Activated CD4-positive, alpha-beta T cell treated with anti-CD3 and anti-CD28 coated beads for 36 hours (primary cell): ENCODE measurements at regions not wholly inside any gene's neighbourhood (a gene's known extent, or its start where the extent isn't known, plus 50 kb on each side); places are given as distances from the start of the nearest gene placed in this dataset.
A peak's percentile ranks its signal among the peaks of the same experiment; 100 is the strongest.

Source experiments
- ATAC-seq: fragments of 200-7000 bp; cut with Tn5 transposase; one replicate; pipeline ENCODE4 v1.10.0; 2021; ENCODE audit warnings: mild to moderate bottlenecking, moderate library complexity
- CTCF ChIA-PET: fragments of 350-600 bp; sonication (Branson Sonifier 250); formaldehyde crosslinking; loops from one replicate; lab custom pipeline; 2021; ENCODE audit warnings: antibody characterized with exemption; lab: Charles Lee
- POLR2A ChIA-PET: fragments of 350-600 bp; sonication (Branson Sonifier 250); formaldehyde crosslinking; loops from one replicate; lab custom pipeline; 2021; ENCODE audit warnings: antibody characterized with exemption, inconsistent platforms; lab: Charles Lee
- DNase-seq: peaks from one replicate; pipeline ENCODE4 v3.0.0-alpha.2; 2020
- H3K27ac Mint-ChIP-seq: one replicate; pipeline ENCODE4 v1.8.0; 2021; ENCODE audit warnings: mixed read lengths
- H3K27me3 Mint-ChIP-seq: one replicate; pipeline ENCODE4 v1.8.0; 2021; ENCODE audit warnings: mixed read lengths
- H3K36me3 Mint-ChIP-seq: one replicate; pipeline ENCODE4 v1.8.0; 2021; ENCODE audit warnings: low read depth, mixed read lengths
- H3K4me1 Mint-ChIP-seq: one replicate; pipeline ENCODE4 v1.8.0; 2021; ENCODE audit warnings: mixed read lengths
- H3K4me3 Mint-ChIP-seq: one replicate; pipeline ENCODE4 v1.8.0; 2021; ENCODE audit warnings: mild to moderate bottlenecking, moderate library complexity, mixed read lengths
- H3K9me3 Mint-ChIP-seq: one replicate; pipeline ENCODE4 v1.8.0; 2021; ENCODE audit warnings: low read depth, mixed read lengths
- intact Hi-C, 2 experiments: fragments of 100-400 bp; cut with DNase I in 1 of 2; cut with micrococcal nuclease in 1 of 2; formaldehyde crosslinking; loops; one replicate each; pipeline versions ENCODE4 v1.14.2 to v1.15.1; 2022 to 2024; cut with DNase I, micrococcal nuclease

DNA sequence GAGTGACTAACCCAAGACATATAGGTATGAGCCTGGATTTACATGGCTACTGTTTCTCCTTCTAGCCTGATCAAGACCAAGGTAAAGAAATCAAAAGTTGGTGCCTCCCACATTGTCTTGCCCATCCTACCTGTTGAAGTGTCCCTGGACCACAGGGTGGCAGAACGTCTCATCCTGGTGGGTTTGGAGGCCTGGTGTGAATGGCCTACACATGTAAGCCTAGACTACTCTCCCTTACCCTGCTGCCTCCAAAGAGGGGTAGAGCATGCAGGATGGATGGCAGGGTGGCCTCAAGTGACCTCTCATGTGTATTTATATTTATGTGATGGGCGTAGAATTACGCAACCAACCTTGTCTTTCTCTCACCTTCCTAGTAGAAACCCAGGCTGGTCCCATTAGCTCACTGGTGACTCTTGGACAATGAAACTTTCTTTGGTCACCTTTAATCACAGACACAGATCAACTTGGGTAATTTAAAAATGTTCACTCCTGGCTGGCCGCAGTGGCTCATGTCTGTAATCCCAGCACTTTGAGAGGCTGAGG, 73.3 kb upstream of the SOD3 start:
- intact Hi-C loops: no loop called here
- no peak for ATAC-seq
- Mint-ChIP-seq H3K36me3 (no peaks in the 10 kb centered on the region), H3K4me1 (no peaks in the 10 kb centered on the region), H3K27ac (no peak overlapping the region), H3K27me3 (peaks cover 5% of the 10 kb centered on the region), H3K4me3 (no peak overlapping the region), H3K9me3 (peaks cover 3% of the 10 kb centered on the region)
- ChIA-PET CTCF (interaction anchor here (0.7 kb wide), 1 partner anchor 21 kb away, joined by 4 read pairs; no protein-coding TSS in a partner anchor), POLR2A (no interaction called here)
- no peak for DNase-seq

DNA sequence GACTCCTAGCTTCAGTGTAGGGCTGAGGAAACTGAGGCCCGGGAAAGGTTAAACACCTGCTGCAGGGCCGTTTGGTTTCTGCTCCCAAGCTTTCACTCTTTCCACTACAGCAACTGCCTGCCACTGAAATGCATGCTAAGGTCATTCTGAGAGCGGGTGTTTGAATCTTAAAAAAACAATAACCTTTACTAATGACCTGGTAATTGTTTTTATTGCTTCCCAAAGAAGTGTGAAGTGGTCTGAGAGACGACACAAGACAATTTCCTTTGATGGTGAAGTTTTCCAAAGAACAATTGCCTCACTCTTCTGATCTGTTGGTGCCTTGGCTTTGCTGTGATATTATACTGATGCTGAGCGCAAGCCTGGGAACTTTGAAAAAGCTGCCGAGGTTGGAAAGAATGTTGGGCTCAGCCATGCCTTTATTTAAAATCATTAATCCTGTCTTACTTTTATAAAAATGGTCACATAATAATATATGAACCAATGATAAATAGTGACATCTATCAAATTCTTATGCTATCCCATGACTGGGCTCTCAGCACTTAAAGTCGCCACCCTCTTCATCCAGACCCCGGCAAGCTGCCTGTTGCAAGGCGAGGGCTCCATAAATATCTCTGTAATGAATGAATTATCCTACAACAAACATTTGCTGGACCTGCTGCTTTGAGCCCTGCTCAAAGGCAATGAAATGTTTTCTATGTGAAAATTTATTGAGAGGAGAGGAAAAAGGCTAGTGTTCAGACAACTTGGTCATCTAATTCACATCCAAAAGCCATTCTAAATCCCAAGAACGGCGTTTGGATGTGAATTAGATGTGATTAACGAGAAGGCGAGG, 67.8 kb upstream of the SOD3 start:
- ChIA-PET CTCF (interaction anchor here (0.9 kb wide), 1 partner anchor 13 kb away, joined by 3 read pairs; no protein-coding TSS in a partner anchor), POLR2A (no interaction called here)
- Mint-ChIP-seq H3K9me3 (no peaks in the 10 kb centered on the region), H3K4me1 (no peaks in the 10 kb centered on the region), H3K36me3 (no peaks in the 10 kb centered on the region), H3K4me3 (no peak overlapping the region), H3K27me3 (peaks cover 2% of the 10 kb centered on the region), H3K27ac (no peak overlapping the region)
- DNase-seq: no peak
- intact Hi-C loops: no loop called here
- no peak for ATAC-seq

DNA sequence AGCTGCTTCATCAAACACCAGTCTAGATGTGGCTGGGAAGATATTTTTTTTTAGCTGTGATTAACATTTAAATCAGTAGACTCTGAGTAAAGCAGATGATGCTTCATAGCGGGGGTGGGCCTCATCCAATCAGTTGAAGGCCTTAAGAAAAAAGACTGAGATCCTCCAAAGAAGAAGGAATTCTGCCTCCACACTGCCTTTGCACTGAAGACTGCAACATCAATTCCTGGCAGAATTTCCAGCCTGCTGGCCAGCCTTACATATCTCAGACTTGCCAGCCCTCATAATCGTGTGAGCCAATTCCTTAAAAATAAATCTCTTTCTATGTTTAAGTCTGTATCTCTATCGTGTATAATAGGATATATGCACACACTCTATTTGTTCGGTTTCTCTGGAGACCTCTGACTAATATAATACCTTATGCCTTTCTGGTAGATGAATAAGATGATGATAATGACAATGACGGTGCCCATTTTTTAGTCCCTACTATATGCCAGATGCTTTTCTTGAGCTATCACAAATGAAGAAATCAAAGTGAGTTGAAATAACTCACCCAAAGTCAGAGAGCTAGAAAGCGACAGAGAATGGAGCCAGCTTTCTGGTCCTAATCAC, 66.1 kb upstream of the SOD3 start:
- H3K4me3 Mint-ChIP-seq: no peak overlapping the region

DNA sequence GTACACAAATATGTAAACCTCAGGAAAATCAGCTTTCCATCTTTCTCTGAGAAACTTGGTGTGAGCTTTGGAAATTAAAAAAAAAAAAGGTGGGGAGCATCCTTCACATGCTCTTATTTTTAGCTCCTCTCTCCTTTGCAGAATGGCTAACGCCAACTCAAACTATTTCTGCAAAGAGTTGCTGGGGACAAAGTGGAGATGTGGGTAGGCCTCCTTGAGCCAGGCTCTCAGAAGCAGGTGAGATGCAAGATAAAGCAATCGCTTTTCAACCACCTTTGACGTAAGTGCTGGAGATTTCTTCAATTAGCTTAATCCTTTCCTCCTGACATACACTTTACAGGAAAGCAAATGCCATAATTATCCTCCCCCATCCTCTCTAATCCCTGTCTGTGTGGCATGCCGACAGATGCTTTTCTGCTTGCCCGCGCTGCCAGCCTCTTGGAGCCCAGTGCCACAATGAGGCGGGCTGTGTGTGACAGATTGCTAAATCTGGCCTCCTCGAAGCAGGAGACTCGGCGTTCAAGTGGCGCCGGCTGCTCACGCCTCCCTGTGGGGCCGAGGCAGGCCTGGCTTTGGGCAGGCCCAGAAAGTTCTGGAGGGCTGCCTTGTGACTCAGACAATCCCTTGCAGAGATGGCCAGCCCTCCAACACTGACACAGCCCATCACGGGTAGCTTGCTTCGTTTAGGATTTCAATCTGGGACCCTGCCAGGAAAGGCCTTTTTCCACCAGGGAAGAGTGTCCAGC, 64.9 kb upstream of the SOD3 start:
- Mint-ChIP-seq H3K27me3 (peaks cover 6% of the 10 kb centered on the region), H3K9me3 (no peaks in the 10 kb centered on the region), H3K4me1 (no peaks in the 10 kb centered on the region), H3K4me3 (no peak overlapping the region), H3K27ac (no peak overlapping the region), H3K36me3 (no peaks in the 10 kb centered on the region)
- intact Hi-C loops: no loop called here
- ChIA-PET CTCF (interaction anchor here (0.6 kb wide), 2 partner anchors 12 to 788 kb away, joined by 3 read pairs; no protein-coding TSS in a partner anchor), POLR2A (no interaction called here)
- DNase-seq (no peak), ATAC-seq (no peak)

More for the DNA sequence above, 66.1 kb upstream of the SOD3 start:
- H3K9me3 Mint-ChIP-seq: no peaks in the 10 kb centered on the region
- H3K27me3 Mint-ChIP-seq: peaks cover 6% of the 10 kb centered on the region
- ATAC-seq: no peak
- H3K27ac Mint-ChIP-seq: no peak overlapping the region
- no peak for DNase-seq
- intact Hi-C loops: no loop called here
- H3K4me1 Mint-ChIP-seq: no peaks in the 10 kb centered on the region
- POLR2A ChIA-PET: no interaction called here
- no peaks in the 10 kb centered on the region for H3K36me3 Mint-ChIP-seq
- CTCF ChIA-PET: no interaction called here

DNA sequence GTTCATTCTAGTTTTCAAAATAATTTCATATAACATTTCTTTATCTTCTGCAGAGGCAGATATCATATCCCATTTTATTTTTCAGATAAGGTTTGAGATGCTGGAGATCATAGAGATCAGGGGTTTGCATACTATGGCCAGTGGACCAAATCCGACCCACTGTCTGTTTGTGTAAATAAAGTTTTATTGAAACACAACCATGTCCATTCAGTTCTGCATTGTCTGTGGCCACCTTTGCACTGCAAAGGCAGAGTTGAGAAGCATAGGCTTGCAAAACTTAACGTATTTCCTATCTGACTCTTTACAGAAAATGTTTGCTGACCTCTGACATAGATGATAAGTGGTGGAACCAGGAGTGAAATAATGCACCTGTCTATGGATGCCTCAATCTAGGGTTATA, 63.9 kb upstream of the SOD3 start:
- ChIA-PET CTCF (no interaction called here), POLR2A (no interaction called here)
- no peaks in the 10 kb centered on the region for H3K4me1 Mint-ChIP-seq
- H3K27me3 Mint-ChIP-seq: peaks cover 9% of the 10 kb centered on the region
- DNase-seq: no peak
- ATAC-seq: no peak
- H3K4me3 Mint-ChIP-seq: no peak overlapping the region
- H3K36me3 Mint-ChIP-seq: no peaks in the 10 kb centered on the region
- H3K27ac Mint-ChIP-seq: no peak overlapping the region
- peaks cover 4% of the 10 kb centered on the region for H3K9me3 Mint-ChIP-seq
- intact Hi-C loops: no loop called here

DNA sequence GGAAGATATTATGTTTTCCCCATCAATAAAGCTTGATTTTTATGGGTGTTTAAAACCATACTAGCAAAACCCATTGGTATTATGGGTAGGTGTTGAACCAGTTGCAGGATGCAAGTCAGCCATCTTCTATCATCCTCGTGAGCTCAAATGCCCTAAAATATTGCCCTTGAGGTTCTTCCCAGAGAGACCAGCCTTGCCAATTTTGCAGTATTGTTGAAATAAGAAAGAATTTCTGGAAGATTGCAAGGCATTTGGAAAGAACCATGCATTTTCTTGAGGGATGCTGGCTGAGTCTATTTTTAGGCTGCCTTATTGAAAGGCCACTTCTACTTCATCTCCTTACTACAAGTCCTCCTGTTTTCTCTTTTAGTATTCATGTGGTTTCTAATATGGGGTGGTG, 60.9 kb upstream of the SOD3 start:
- ATAC-seq (no peak), DNase-seq (no peak)
- peaks cover 4% of the 10 kb centered on the region for H3K9me3 Mint-ChIP-seq
- no peak overlapping the region for H3K4me3 Mint-ChIP-seq
- intact Hi-C loops: no loop called here
- ChIA-PET POLR2A (no interaction called here), CTCF (no interaction called here)
- no peaks in the 10 kb centered on the region for H3K36me3 Mint-ChIP-seq
- no peak overlapping the region for H3K27ac Mint-ChIP-seq
- H3K4me1 Mint-ChIP-seq: no peaks in the 10 kb centered on the region
- H3K27me3 Mint-ChIP-seq: peaks cover 6% of the 10 kb centered on the region

DNA sequence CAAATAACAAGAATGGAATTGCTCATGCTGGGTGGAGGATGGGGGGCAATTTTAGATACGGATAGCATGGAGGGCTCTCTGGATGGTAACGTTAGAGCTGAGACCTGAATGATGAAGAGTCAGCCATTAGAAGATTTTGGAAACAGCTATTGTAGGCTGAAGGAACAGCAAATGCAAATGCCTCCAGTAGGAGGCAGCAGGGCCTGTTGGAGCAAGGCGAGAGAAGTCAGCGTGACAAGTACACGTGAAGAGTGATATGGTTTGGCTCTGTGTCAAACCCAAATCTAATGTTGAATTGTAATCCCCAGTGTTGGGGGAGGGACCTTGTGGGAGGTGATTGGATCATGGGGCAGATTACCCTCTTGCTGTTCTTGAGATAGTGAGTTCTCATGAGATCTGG, 59.3 kb upstream of the SOD3 start:
- CTCF ChIA-PET: no interaction called here

DNA sequence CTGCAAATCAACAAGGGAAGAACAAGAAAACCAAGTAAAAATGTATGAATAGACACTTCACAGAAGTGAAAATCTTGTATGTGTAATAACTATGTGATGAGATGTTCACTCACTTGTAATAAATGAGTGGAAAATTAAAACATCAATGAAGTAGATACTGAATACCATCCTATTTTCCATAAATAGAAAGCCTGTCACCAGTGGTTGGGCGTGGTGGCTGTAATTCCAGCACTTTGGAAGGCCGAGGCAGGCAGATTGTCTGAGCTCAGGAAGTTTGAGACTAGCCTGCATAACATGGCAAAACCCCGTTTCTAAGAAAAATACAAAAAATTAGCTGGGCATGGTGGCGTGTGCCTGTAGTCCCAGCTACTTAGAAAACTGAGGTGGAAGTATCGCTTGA, 53.5 kb upstream of the SOD3 start:
- H3K36me3 Mint-ChIP-seq: no peaks in the 10 kb centered on the region
- intact Hi-C loops: no loop called here
- no peak overlapping the region for H3K27ac Mint-ChIP-seq
- H3K27me3 Mint-ChIP-seq: peaks cover 6% of the 10 kb centered on the region
- ATAC-seq (no peak), DNase-seq (no peak)
- no peak overlapping the region for H3K4me3 Mint-ChIP-seq
- CTCF ChIA-PET: no interaction called here
- no peaks in the 10 kb centered on the region for H3K4me1 Mint-ChIP-seq
- POLR2A ChIA-PET: no interaction called here
- no peaks in the 10 kb centered on the region for H3K9me3 Mint-ChIP-seq

More for the DNA sequence above, 59.3 kb upstream of the SOD3 start:
- POLR2A ChIA-PET: no interaction called here
- peaks cover 4% of the 10 kb centered on the region for H3K9me3 Mint-ChIP-seq
- no peaks in the 10 kb centered on the region for H3K4me1 Mint-ChIP-seq
- no peak for ATAC-seq
- H3K27me3 Mint-ChIP-seq: peaks cover 7% of the 10 kb centered on the region
- H3K27ac Mint-ChIP-seq: no peak overlapping the region
- intact Hi-C loops: no loop called here
- H3K36me3 Mint-ChIP-seq: no peaks in the 10 kb centered on the region
- H3K4me3 Mint-ChIP-seq: no peak overlapping the region
- peak; percentile 8 for DNase-seq

DNA sequence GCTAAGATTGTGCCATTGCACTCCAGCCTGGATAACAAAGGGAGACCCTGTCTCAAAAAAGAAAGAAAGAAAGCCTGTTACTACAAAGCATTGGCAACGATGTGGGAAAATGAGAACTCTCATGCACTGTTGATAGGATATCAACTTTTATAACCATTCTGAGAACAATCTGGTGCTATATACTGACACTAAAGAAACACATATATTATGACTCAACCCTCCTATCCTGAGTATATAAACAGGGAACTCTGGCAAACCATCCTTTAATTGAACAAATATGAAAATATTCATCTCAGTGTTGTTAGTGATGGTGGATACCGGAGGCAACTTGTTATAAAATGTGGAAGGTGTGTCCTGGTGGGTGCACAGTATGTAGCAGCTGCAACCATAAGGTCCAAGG, 53.0 kb upstream of the SOD3 start:
- CTCF ChIA-PET: interaction anchor here (0.7 kb wide), 1 partner anchor 12 kb away, joined by 3 read pairs; no protein-coding TSS in a partner anchor
- ATAC-seq: no peak
- POLR2A ChIA-PET: no interaction called here

DNA sequence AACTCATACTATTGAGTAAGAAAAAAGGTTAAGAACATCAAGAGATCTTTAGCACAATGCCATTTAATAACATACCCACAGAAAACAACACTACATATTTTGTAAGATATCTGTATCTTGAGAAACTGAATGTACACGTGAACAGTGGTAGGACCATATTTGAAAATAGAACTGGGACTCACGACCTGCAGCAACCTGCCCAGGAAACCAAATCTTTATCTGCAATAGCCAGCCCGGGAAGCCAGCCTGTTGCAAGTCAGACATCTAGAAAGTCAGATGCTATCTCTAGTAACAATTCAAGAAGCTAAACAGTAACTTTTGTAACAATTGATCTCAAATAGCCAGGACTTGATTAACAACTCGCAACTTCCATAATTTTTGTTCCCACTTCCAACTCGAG, 52.6 kb upstream of the SOD3 start:
- no peaks in the 10 kb centered on the region for H3K4me1 Mint-ChIP-seq
- no peak overlapping the region for H3K4me3 Mint-ChIP-seq
- no peak for DNase-seq
- H3K27ac Mint-ChIP-seq: no peak overlapping the region
- intact Hi-C loops: no loop called here
- ATAC-seq: no peak
- ChIA-PET POLR2A (no interaction called here), CTCF (interaction anchor here (0.7 kb wide), 1 partner anchor 13 kb away, joined by 3 read pairs; no protein-coding TSS in a partner anchor)
- no peaks in the 10 kb centered on the region for H3K9me3 Mint-ChIP-seq
- peaks cover 6% of the 10 kb centered on the region for H3K27me3 Mint-ChIP-seq
- H3K36me3 Mint-ChIP-seq: no peaks in the 10 kb centered on the region

More for the DNA sequence above, 53.0 kb upstream of the SOD3 start:
- DNase-seq: no peak
- Mint-ChIP-seq H3K27me3 (peaks cover 6% of the 10 kb centered on the region), H3K4me1 (no peaks in the 10 kb centered on the region), H3K4me3 (no peak overlapping the region), H3K27ac (no peak overlapping the region), H3K9me3 (no peaks in the 10 kb centered on the region), H3K36me3 (no peaks in the 10 kb centered on the region)
- intact Hi-C loops: no loop called here

DNA sequence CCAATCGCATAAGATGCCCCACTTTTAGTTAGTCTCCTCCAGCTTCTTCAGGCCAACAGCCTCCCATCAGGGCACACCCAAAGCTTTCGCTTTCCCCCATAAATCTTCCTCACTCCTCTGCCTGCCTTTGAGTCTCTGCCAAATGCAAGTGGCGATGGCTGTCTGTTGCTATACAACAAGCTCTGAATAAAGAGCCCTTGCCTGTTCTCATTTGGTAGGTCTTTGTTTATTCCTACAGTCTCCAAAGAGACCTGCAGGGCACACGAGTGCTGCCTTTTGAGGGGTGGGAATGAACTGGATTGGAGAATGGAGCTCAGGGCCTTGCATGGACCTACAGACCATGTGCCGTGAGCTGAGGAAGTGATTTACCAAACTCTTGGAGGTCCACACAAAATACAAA, 52.2 kb upstream of the SOD3 start:
- no peaks in the 10 kb centered on the region for H3K9me3 Mint-ChIP-seq
- ChIA-PET CTCF (no interaction called here), POLR2A (no interaction called here)
- ATAC-seq (no peak), DNase-seq (no peak)
- no peak overlapping the region for H3K27ac Mint-ChIP-seq
- peaks cover 6% of the 10 kb centered on the region for H3K27me3 Mint-ChIP-seq
- H3K4me3 Mint-ChIP-seq: no peak overlapping the region
- no peaks in the 10 kb centered on the region for H3K36me3 Mint-ChIP-seq
- intact Hi-C loops: no loop called here
- H3K4me1 Mint-ChIP-seq: no peaks in the 10 kb centered on the region
